HEK293 (cell line): ENCODE measurements at regions not wholly inside any gene's neighbourhood (a gene's known extent, or its start where the extent isn't known, plus 50 kb on each side); places are given as distances from the start of the nearest gene placed in this dataset.

Experiments
- CTCF ChIA-PET: fragments of 350-600 bp; formaldehyde crosslinking; extraction: SDS; loops from one replicate; lab custom pipeline; 2021; ENCODE audit warnings: antibody characterized with exemption; lab: Yijun Ruan, JAX
- POLR2A ChIA-PET: fragments of 300-600 bp; formaldehyde crosslinking; extraction: SDS; loops from one replicate; lab custom pipeline; 2020; ENCODE audit warnings: antibody characterized with exemption, inconsistent platforms; lab: Yijun Ruan, JAX
- H3K27ac ChIP-seq: fragments of 200-500 bp; sonication (Bioruptor generic); 2 replicates; pipeline ENCODE4 v1.5.1; 2014; ENCODE audit warnings: low read depth, low read length, control low read depth, inconsistent platforms; ENCODE audit errors: extremely low read depth
- H3K36me3 ChIP-seq, 2 experiments: fragments of 200-500 bp in 1 of 2; sonication (Bioruptor generic) in 1 of 2; 1 replicate in 1 of 2; 2 replicates in 1 of 2; pipeline ENCODE4 v1.5.1; 2014 to 2017; ENCODE audit warnings: inconsistent platforms in 2 of 2, low read length in 2 of 2; ENCODE audit not compliant: control insufficient read depth in 2 of 2, insufficient read depth in 1 of 2
- H3K4me1 ChIP-seq: fragments of 200-500 bp; sonication (Bioruptor generic); 2 replicates; pipeline ENCODE4 v1.5.1; 2014; ENCODE audit warnings: mild to moderate bottlenecking, low read length, inconsistent platforms; ENCODE audit not compliant: control insufficient read depth, insufficient read depth
- H3K4me3 ChIP-seq: 2 replicates; pipeline ENCODE4 v1.5.1; 2011; ENCODE audit warnings: low read depth, mild to moderate bottlenecking, control low read depth, low read length, moderate library complexity
- H3K9me3 ChIP-seq: fragments of 200-500 bp; sonication (Bioruptor generic); 2 replicates; pipeline ENCODE4 v1.5.1; 2014; ENCODE audit warnings: low read depth, low read length, inconsistent platforms; ENCODE audit not compliant: control insufficient read depth, insufficient read depth
- GFI1B ChIP-seq: fragments of 450-650 bp; formaldehyde crosslinking; IDR thresholded peaks from 2 replicates; pipeline ENCODE4 v1.5.1; 2016; ENCODE audit warnings: missing biosample characterization, missing genetic modification characterization
- GLIS2 ChIP-seq: fragments of 450-650 bp; formaldehyde crosslinking; IDR thresholded peaks from 2 replicates; pipeline ENCODE4 v1.5.1; 2016; ENCODE audit warnings: missing biosample characterization, missing genetic modification characterization
- HOXD13 ChIP-seq: sonication (generic); formaldehyde crosslinking; IDR thresholded peaks from 2 replicates; pipeline ENCODE4 v1.8.0; 2022; ENCODE audit warnings: missing genetic modification reagents, borderline replicate concordance
- TRIM28 ChIP-seq: IDR thresholded peaks from 2 replicates; pipeline ENCODE4 v1.6.1; 2011; ENCODE audit warnings: low read length, control low read depth, borderline replicate concordance
- ZBTB20 ChIP-seq: fragments of 450-650 bp; formaldehyde crosslinking; IDR thresholded peaks from 2 replicates; pipeline ENCODE4 v1.5.1; 2016; ENCODE audit warnings: missing biosample characterization, missing genetic modification characterization
- ZFP41 ChIP-seq: fragments of 450-650 bp; formaldehyde crosslinking; IDR thresholded peaks from 2 replicates; pipeline ENCODE4 v1.5.1; 2016; ENCODE audit warnings: missing biosample characterization, missing genetic modification characterization, borderline replicate concordance
- ZNF138 ChIP-seq: fragments of 450-650 bp; formaldehyde crosslinking; IDR thresholded peaks from 2 replicates; pipeline ENCODE4 v1.5.1; 2016; ENCODE audit warnings: missing biosample characterization, missing genetic modification characterization, borderline replicate concordance
- ZNF157 ChIP-seq: fragments of 450-650 bp; formaldehyde crosslinking; IDR thresholded peaks from 2 replicates; pipeline ENCODE4 v1.5.1; 2016; ENCODE audit warnings: missing biosample characterization, missing genetic modification characterization
- ZNF174 ChIP-seq: fragments of 450-650 bp; formaldehyde crosslinking; IDR thresholded peaks from 2 replicates; pipeline ENCODE4 v1.5.0; 2017; ENCODE audit warnings: missing biosample characterization, mild to moderate bottlenecking, missing genetic modification characterization
- ZNF274 ChIP-seq, 2 experiments: fragments of 200-500 bp in 1 of 2; fragments of 450-650 bp in 1 of 2; sonication (Bioruptor generic) in 1 of 2; formaldehyde crosslinking in 1 of 2; IDR thresholded peaks; 2 replicates each; pipeline versions ENCODE4 v1.5.1 to v1.6.1; 2014 to 2016; ENCODE audit warnings: borderline replicate concordance in 1 of 2, inconsistent platforms in 1 of 2, low read length in 1 of 2, missing biosample characterization in 1 of 2, missing genetic modification characterization in 1 of 2
- ZNF350 ChIP-seq: fragments of 450-650 bp; formaldehyde crosslinking; IDR thresholded peaks from 2 replicates; pipeline ENCODE4 v1.5.0; 2017; ENCODE audit warnings: missing biosample characterization, mild to moderate bottlenecking, missing genetic modification characterization
- ZNF366 ChIP-seq: fragments of 450-650 bp; formaldehyde crosslinking; conservative IDR thresholded peaks from 2 replicates; pipeline ENCODE4 v1.5.1; 2016; ENCODE audit warnings: missing biosample characterization, missing genetic modification characterization
- ZNF645 ChIP-seq: fragments of 450-650 bp; formaldehyde crosslinking; IDR thresholded peaks from 2 replicates; pipeline ENCODE4; 2016; ENCODE audit warnings: missing biosample characterization, missing genetic modification characterization
- TF ChIP-seq, protein P1 (sequence below): fragments of 450-650 bp; formaldehyde crosslinking; IDR thresholded peaks from 2 replicates; pipeline ENCODE4 v1.5.1; 2016; ENCODE audit warnings: missing biosample characterization, missing genetic modification characterization
- TF ChIP-seq, protein P2 (sequence below): fragments of 450-650 bp; formaldehyde crosslinking; IDR thresholded peaks from 2 replicates; pipeline ENCODE4 v1.5.1; 2016; ENCODE audit warnings: missing biosample characterization, missing genetic modification characterization
- TF ChIP-seq, protein P3 (sequence below): IDR thresholded peaks from 2 replicates; pipeline ENCODE4 v1.6.1; 2011; ENCODE audit warnings: mild to moderate bottlenecking, low read depth, low read length, borderline replicate concordance
- TF ChIP-seq, protein P4 (sequence below): fragments of 450-650 bp; formaldehyde crosslinking; IDR thresholded peaks from 2 replicates; pipeline ENCODE4 v1.5.1; 2016; ENCODE audit warnings: missing biosample characterization, missing genetic modification characterization, borderline replicate concordance
- TF ChIP-seq, protein P5 (sequence below): fragments of 450-650 bp; formaldehyde crosslinking; IDR thresholded peaks from 2 replicates; pipeline ENCODE4 v1.5.1; 2016; ENCODE audit warnings: missing biosample characterization, missing genetic modification characterization

DNA sequence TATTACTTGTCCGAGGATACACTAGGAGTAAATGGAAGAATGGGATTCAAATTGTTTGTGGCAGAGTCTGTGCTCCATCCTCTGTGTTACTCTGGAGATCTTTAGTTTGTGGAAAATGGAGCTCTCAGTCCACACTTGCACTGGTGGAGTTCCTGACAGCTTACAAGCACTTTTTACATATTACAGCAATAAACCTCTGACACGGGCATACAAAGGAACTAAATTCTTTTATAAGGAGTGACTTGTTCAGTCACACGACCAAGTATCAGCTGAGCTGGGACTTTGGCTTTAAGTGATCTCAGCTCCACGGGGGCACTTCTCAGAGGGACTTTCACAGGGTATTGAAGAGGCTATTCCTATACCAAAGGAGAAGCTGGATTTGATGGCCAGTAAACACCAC, 417.5 kb downstream of the LRIG3 start:
- Histone ChIP-seq H3K36me3 (no peaks in the 10 kb centered on the region), H3K4me1 (peaks cover 5% of the 10 kb centered on the region; the same call in 1 of the 2 replicates), H3K27ac (no peak overlapping the region), H3K9me3 (no peaks in the 10 kb centered on the region), H3K4me3 (no peak overlapping the region)
- no peak for TF ChIP-seq HOXD13 (CRISPR knock-in tag)
- no peak for TF ChIP-seq ZBTB20 (tag by site-specific recombination)
- no peak for TF ChIP-seq ZNF174
- TF ChIP-seq ZNF350 (tag by site-specific recombination): no peak
- TF ChIP-seq TRIM28: no peak
- TF ChIP-seq ZNF645 (tag by site-specific recombination): no peak
- no peak for TF ChIP-seq ZNF366 (tag by site-specific recombination)
- TF ChIP-seq, protein P1, sequence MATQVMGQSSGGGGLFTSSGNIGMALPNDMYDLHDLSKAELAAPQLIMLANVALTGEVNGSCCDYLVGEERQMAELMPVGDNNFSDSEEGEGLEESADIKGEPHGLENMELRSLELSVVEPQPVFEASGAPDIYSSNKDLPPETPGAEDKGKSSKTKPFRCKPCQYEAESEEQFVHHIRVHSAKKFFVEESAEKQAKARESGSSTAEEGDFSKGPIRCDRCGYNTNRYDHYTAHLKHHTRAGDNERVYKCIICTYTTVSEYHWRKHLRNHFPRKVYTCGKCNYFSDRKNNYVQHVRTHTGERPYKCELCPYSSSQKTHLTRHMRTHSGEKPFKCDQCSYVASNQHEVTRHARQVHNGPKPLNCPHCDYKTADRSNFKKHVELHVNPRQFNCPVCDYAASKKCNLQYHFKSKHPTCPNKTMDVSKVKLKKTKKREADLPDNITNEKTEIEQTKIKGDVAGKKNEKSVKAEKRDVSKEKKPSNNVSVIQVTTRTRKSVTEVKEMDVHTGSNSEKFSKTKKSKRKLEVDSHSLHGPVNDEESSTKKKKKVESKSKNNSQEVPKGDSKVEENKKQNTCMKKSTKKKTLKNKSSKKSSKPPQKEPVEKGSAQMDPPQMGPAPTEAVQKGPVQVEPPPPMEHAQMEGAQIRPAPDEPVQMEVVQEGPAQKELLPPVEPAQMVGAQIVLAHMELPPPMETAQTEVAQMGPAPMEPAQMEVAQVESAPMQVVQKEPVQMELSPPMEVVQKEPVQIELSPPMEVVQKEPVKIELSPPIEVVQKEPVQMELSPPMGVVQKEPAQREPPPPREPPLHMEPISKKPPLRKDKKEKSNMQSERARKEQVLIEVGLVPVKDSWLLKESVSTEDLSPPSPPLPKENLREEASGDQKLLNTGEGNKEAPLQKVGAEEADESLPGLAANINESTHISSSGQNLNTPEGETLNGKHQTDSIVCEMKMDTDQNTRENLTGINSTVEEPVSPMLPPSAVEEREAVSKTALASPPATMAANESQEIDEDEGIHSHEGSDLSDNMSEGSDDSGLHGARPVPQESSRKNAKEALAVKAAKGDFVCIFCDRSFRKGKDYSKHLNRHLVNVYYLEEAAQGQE (tag by site-specific recombination): no peak
- TF ChIP-seq, protein P2, sequence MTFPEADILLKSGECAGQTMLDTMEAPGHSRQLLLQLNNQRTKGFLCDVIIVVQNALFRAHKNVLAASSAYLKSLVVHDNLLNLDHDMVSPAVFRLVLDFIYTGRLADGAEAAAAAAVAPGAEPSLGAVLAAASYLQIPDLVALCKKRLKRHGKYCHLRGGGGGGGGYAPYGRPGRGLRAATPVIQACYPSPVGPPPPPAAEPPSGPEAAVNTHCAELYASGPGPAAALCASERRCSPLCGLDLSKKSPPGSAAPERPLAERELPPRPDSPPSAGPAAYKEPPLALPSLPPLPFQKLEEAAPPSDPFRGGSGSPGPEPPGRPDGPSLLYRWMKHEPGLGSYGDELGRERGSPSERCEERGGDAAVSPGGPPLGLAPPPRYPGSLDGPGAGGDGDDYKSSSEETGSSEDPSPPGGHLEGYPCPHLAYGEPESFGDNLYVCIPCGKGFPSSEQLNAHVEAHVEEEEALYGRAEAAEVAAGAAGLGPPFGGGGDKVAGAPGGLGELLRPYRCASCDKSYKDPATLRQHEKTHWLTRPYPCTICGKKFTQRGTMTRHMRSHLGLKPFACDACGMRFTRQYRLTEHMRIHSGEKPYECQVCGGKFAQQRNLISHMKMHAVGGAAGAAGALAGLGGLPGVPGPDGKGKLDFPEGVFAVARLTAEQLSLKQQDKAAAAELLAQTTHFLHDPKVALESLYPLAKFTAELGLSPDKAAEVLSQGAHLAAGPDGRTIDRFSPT (tag by site-specific recombination): no peak
- TF ChIP-seq ZFP41 (tag by site-specific recombination): no peak
- TF ChIP-seq, protein P3, sequence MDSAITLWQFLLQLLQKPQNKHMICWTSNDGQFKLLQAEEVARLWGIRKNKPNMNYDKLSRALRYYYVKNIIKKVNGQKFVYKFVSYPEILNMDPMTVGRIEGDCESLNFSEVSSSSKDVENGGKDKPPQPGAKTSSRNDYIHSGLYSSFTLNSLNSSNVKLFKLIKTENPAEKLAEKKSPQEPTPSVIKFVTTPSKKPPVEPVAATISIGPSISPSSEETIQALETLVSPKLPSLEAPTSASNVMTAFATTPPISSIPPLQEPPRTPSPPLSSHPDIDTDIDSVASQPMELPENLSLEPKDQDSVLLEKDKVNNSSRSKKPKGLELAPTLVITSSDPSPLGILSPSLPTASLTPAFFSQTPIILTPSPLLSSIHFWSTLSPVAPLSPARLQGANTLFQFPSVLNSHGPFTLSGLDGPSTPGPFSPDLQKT: no peak
- TF ChIP-seq ZNF138 (tag by site-specific recombination): no peak
- no peak for TF ChIP-seq ZNF274 (IDR thresholded peaks at IDR 0.05; ENCODE audit: low read length)
- no peak for TF ChIP-seq ZNF274 (tag by site-specific recombination; IDR thresholded peaks at IDR 0.05; ENCODE audit: borderline replicate concordance)
- no peak for TF ChIP-seq GLIS2
- no peak for TF ChIP-seq ZNF157
- TF ChIP-seq, protein P4, sequence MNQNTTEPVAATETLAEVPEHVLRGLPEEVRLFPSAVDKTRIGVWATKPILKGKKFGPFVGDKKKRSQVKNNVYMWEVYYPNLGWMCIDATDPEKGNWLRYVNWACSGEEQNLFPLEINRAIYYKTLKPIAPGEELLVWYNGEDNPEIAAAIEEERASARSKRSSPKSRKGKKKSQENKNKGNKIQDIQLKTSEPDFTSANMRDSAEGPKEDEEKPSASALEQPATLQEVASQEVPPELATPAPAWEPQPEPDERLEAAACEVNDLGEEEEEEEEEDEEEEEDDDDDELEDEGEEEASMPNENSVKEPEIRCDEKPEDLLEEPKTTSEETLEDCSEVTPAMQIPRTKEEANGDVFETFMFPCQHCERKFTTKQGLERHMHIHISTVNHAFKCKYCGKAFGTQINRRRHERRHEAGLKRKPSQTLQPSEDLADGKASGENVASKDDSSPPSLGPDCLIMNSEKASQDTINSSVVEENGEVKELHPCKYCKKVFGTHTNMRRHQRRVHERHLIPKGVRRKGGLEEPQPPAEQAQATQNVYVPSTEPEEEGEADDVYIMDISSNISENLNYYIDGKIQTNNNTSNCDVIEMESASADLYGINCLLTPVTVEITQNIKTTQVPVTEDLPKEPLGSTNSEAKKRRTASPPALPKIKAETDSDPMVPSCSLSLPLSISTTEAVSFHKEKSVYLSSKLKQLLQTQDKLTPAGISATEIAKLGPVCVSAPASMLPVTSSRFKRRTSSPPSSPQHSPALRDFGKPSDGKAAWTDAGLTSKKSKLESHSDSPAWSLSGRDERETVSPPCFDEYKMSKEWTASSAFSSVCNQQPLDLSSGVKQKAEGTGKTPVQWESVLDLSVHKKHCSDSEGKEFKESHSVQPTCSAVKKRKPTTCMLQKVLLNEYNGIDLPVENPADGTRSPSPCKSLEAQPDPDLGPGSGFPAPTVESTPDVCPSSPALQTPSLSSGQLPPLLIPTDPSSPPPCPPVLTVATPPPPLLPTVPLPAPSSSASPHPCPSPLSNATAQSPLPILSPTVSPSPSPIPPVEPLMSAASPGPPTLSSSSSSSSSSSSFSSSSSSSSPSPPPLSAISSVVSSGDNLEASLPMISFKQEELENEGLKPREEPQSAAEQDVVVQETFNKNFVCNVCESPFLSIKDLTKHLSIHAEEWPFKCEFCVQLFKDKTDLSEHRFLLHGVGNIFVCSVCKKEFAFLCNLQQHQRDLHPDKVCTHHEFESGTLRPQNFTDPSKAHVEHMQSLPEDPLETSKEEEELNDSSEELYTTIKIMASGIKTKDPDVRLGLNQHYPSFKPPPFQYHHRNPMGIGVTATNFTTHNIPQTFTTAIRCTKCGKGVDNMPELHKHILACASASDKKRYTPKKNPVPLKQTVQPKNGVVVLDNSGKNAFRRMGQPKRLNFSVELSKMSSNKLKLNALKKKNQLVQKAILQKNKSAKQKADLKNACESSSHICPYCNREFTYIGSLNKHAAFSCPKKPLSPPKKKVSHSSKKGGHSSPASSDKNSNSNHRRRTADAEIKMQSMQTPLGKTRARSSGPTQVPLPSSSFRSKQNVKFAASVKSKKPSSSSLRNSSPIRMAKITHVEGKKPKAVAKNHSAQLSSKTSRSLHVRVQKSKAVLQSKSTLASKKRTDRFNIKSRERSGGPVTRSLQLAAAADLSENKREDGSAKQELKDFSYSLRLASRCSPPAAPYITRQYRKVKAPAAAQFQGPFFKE (tag by site-specific recombination): no peak
- no peak for TF ChIP-seq GFI1B (tag by site-specific recombination)
- TF ChIP-seq, protein P5, sequence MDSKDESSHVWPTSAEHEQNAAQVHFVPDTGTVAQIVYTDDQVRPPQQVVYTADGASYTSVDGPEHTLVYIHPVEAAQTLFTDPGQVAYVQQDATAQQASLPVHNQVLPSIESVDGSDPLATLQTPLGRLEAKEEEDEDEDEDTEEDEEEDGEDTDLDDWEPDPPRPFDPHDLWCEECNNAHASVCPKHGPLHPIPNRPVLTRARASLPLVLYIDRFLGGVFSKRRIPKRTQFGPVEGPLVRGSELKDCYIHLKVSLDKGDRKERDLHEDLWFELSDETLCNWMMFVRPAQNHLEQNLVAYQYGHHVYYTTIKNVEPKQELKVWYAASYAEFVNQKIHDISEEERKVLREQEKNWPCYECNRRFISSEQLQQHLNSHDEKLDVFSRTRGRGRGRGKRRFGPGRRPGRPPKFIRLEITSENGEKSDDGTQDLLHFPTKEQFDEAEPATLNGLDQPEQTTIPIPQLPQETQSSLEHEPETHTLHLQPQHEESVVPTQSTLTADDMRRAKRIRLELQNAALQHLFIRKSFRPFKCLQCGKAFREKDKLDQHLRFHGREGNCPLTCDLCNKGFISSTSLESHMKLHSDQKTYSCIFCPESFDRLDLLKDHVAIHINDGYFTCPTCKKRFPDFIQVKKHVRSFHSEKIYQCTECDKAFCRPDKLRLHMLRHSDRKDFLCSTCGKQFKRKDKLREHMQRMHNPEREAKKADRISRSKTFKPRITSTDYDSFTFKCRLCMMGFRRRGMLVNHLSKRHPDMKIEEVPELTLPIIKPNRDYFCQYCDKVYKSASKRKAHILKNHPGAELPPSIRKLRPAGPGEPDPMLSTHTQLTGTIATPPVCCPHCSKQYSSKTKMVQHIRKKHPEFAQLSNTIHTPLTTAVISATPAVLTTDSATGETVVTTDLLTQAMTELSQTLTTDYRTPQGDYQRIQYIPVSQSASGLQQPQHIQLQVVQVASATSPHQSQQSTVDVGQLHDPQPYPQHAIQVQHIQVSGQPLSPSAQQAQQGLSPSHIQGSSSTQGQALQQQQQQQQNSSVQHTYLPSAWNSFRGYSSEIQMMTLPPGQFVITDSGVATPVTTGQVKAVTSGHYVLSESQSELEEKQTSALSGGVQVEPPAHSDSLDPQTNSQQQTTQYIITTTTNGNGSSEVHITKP: no peak
- POLR2A ChIA-PET: interaction anchor here (0.5 kb wide), 1 partner anchor 624 kb away, joined by 3 read pairs; no protein-coding TSS in a partner anchor
- CTCF ChIA-PET: no interaction called here
